HCT116 (cell line): ENCODE measurements at regions not wholly inside any gene's neighbourhood (a gene's known extent, or its start where the extent isn't known, plus 50 kb on each side); places are given as distances from the start of the nearest gene placed in this dataset.

Source experiments
- CBX3 ChIP-seq: IDR thresholded peaks from 2 replicates; pipeline ENCODE4 v1.6.1; 2012; ENCODE audit warnings: low read depth
- CEBPB ChIP-seq: IDR thresholded peaks from 2 replicates; pipeline ENCODE4 v1.6.1; 2012; ENCODE audit warnings: low read depth
- CTCF ChIP-seq, 3 experiments: fragments of 200-600 bp in 1 of 3; sonication (generic) in 1 of 3; IDR thresholded peaks in 2 of 3; conservative IDR thresholded peaks in 1 of 3; 2 replicates each; pipeline ENCODE4 v1.5.1; 2012 to 2017; ENCODE audit warnings: low read depth in 2 of 3, low read length in 2 of 3, antibody characterized with exemption in 1 of 3, borderline replicate concordance in 1 of 3, control low read depth in 1 of 3, mild to moderate bottlenecking in 1 of 3, mixed read lengths in 1 of 3, mixed run types in 1 of 3, moderate library complexity in 1 of 3; ENCODE audit not compliant: insufficient read depth in 1 of 3
- ELF1 ChIP-seq: IDR thresholded peaks from 2 replicates; pipeline ENCODE4 v1.6.1; 2012; ENCODE audit warnings: low read depth, borderline replicate concordance
- EZH2phosphoT487 ChIP-seq: fragments of 200-600 bp; IDR thresholded peaks from 2 replicates; pipeline ENCODE4 v1.6.1; 2018; ENCODE audit warnings: antibody characterized with exemption, borderline replicate concordance
- FOSL1 ChIP-seq: IDR thresholded peaks from 2 replicates; pipeline ENCODE4 v1.6.1; 2012; ENCODE audit warnings: low read depth
- JUND ChIP-seq: IDR thresholded peaks from 2 replicates; pipeline ENCODE4 v1.6.1; 2012
- MAX ChIP-seq: IDR thresholded peaks from 2 replicates; pipeline ENCODE4 v1.6.1; 2012
- POLR2A ChIP-seq: IDR thresholded peaks from 2 replicates; pipeline ENCODE4 v1.7.0; 2011; ENCODE audit warnings: borderline replicate concordance; ENCODE audit not compliant: insufficient read depth, insufficient read length; ENCODE audit errors: extremely low read depth
- SP1 ChIP-seq: IDR thresholded peaks from 2 replicates; pipeline ENCODE4 v1.6.1; 2012; ENCODE audit warnings: low read depth
- SRF ChIP-seq: IDR thresholded peaks from 2 replicates; pipeline ENCODE4 v1.6.1; 2012; ENCODE audit warnings: low read depth
- ZFX ChIP-seq: fragments of 450-650 bp; IDR thresholded peaks from 2 replicates; pipeline ENCODE4 v1.6.1; 2017
- TF ChIP-seq, protein P1 (sequence below): IDR thresholded peaks from 2 replicates; pipeline ENCODE4 v1.6.1; 2012
- TF ChIP-seq, protein P2 (sequence below): IDR thresholded peaks from 2 replicates; pipeline ENCODE4 v1.6.1; 2011; ENCODE audit warnings: mild to moderate bottlenecking, low read length, moderate library complexity; ENCODE audit not compliant: insufficient replicate concordance; ENCODE audit errors: extremely low read depth

- TF ChIP-seq MAX = no peak
- TF ChIP-seq CTCF (IDR thresholded peaks at IDR 0.05 in 2 of 3, conservative IDR thresholded peaks at IDR 0.05 in 1 of 3; ENCODE audit: borderline replicate concordance in 1 of 3, insufficient read depth in 1 of 3, low read depth in 2 of 3, low read length in 2 of 3) = no peak
- no peak for TF ChIP-seq JUND
- no peak for TF ChIP-seq CEBPB
- no peak for TF ChIP-seq ELF1
- no peak for TF ChIP-seq POLR2A
- no peak for TF ChIP-seq SP1
- TF ChIP-seq, protein P1, sequence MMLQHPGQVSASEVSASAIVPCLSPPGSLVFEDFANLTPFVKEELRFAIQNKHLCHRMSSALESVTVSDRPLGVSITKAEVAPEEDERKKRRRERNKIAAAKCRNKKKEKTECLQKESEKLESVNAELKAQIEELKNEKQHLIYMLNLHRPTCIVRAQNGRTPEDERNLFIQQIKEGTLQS = no peak
- no peak for TF ChIP-seq ZFX
- no peak for TF ChIP-seq EZH2phosphoT487
- no peak for TF ChIP-seq FOSL1
- TF ChIP-seq CBX3 = no peak
- no peak for TF ChIP-seq SRF
- TF ChIP-seq, protein P2, sequence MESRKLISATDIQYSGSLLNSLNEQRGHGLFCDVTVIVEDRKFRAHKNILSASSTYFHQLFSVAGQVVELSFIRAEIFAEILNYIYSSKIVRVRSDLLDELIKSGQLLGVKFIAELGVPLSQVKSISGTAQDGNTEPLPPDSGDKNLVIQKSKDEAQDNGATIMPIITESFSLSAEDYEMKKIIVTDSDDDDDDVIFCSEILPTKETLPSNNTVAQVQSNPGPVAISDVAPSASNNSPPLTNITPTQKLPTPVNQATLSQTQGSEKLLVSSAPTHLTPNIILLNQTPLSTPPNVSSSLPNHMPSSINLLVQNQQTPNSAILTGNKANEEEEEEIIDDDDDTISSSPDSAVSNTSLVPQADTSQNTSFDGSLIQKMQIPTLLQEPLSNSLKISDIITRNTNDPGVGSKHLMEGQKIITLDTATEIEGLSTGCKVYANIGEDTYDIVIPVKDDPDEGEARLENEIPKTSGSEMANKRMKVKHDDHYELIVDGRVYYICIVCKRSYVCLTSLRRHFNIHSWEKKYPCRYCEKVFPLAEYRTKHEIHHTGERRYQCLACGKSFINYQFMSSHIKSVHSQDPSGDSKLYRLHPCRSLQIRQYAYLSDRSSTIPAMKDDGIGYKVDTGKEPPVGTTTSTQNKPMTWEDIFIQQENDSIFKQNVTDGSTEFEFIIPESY = no peak
Measured at GRCh38 chr7:69256634-69257081, 341.6 kb upstream of the AUTS2 start.
